Astrocyte of the spinal cord (primary cell): ENCODE measurements at regions not wholly inside any gene's neighbourhood (a gene's known extent, or its start where the extent isn't known, plus 50 kb on each side); places are given as distances from the start of the nearest gene placed in this dataset.

ENCODE experiments used
- DNase-seq: peaks from one replicate; pipeline ENCODE4 v3.0.0; 2011; ENCODE audit warnings: low read depth, low spot score
- H3K4me3 ChIP-seq: 2 replicates; pipeline ENCODE4 v1.5.1; 2011; ENCODE audit warnings: low read depth, mild to moderate bottlenecking, low read length, moderate library complexity
- in situ Hi-C: cut with HindIII; loops from 2 replicates; pipeline ENCODE4 v1.10.0; 2017; ENCODE audit warnings: low sequenced_read_pairs
- TF ChIP-seq, protein P1 (sequence below): IDR thresholded peaks from 2 replicates; pipeline ENCODE4 v1.5.1; 2012; ENCODE audit warnings: low read depth, mild to moderate bottlenecking, low read length, inconsistent platforms

DNA sequence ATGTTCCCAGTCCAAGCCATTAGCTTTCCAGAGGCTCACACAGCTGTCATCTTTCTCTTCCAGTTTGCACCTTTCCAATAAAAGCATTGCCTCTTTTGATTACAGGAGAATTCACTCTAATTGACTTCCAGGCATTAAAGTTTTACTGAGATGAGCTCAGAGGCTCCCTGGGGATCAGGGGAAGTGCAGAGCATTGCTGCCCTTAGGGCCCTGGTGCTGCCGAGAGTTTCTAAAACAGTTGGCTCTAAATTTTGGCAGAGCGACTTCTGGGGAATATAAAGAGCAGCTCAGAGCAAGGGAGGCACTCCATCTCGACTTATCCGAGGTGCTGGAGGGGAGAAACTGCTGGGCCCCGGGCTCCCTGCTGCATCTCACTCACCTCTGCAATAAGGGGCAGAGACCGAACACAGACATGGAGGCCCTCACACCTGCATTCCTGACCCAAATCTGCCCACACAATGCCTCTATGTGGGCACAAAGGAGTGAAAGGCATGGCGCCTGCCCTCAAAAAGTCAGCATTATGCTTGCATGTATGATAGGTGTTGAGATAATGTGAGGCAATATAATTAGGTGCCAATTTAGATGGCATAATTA, 61.7 kb downstream of the SCN11A start:
- no peak overlapping the region for H3K4me3 ChIP-seq
- in situ Hi-C loops = no loop called here
- TF ChIP-seq, protein P1, sequence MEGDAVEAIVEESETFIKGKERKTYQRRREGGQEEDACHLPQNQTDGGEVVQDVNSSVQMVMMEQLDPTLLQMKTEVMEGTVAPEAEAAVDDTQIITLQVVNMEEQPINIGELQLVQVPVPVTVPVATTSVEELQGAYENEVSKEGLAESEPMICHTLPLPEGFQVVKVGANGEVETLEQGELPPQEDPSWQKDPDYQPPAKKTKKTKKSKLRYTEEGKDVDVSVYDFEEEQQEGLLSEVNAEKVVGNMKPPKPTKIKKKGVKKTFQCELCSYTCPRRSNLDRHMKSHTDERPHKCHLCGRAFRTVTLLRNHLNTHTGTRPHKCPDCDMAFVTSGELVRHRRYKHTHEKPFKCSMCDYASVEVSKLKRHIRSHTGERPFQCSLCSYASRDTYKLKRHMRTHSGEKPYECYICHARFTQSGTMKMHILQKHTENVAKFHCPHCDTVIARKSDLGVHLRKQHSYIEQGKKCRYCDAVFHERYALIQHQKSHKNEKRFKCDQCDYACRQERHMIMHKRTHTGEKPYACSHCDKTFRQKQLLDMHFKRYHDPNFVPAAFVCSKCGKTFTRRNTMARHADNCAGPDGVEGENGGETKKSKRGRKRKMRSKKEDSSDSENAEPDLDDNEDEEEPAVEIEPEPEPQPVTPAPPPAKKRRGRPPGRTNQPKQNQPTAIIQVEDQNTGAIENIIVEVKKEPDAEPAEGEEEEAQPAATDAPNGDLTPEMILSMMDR = no peak
- DNase-seq = no peak

DNA sequence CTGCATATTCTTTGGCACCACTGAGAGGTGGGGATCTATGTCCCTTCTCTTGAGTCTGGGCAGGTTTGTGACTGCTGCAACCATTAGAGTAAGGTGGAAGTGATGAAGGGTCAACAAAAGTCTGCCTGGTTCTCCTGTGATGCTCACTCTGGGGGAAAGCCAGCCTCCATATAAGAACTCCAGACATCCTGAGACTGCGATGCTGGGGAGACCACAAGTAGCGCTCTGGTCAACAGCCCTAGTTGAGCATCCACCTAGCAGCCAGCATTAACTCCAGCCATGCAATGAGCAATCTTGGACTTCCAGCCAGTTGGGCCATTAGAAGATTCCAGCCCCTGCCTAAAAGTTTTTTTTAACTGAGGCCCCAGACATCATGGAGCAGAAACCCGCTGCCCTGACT, 62.8 kb downstream of the SCN11A start:
- TF ChIP-seq, protein P1 = no peak
- no peak for DNase-seq
- no peak overlapping the region for H3K4me3 ChIP-seq
- in situ Hi-C loops = no loop called here

DNA sequence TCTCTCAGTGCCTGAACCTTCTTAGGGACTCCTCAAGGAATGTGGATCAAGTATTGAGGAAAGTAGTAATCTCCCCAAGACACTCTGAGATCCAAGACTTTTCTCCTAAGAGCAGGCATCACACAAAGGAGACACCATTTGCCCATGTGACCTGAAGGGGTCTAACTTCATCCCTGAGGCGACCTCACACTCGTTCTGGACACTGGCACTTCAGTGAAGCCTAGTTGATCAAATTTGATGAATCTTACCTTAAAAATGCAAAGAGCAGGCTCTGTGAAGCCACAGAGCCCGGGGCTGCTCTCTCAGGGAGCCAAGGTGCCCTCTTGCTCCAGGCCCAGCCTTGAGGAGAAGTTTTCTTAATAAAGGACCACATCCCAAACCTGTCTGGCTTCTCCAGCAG, 64.3 kb downstream of the SCN11A start:
- H3K4me3 ChIP-seq = no peak overlapping the region
- no peak for DNase-seq
- TF ChIP-seq, protein P1 = no peak
- in situ Hi-C loops = no loop called here

DNA sequence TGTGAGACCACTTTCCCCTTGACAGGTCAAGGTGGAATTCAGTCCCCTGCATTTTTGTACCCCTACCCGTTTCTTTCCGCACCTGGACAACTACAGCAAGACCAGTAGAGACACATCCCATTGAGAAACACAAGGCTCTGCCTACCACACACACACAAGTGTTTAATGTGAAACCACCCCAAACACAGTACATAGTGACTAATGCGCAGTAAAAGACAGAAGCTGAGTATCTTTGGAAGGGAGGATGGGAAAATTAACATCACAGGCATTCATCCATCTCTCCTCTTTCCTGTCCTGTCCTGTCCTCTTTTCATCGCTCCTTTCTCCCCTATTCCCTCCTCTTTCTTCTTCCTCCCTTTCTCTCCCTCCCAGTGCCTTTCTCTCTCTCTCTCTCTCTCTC, 64.8 kb downstream of the SCN11A start:
- in situ Hi-C loops = no loop called here
- DNase-seq = no peak
- no peak overlapping the region for H3K4me3 ChIP-seq
- TF ChIP-seq, protein P1 = no peak

DNA sequence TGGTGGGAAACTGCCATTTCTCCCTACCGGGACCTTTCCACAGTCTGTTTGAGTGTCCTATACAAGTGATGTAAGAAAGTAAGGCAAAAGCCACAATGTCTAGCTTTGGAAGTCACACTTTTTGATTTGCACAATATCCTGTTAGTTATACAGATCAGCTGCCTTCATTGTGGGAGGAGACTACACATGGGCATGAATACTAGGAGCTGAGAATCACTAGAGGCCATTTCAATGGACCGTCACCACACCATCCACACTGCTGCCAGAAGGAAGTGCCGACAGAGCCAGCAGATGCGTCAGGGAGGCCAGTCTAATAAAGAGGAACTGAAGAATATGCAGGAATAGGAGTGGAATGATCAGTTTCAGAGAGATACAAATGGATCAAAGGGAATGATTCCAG, 65.8 kb downstream of the SCN11A start:
- no peak for DNase-seq
- in situ Hi-C loops = no loop called here
- no peak overlapping the region for H3K4me3 ChIP-seq
- TF ChIP-seq, protein P1 = no peak

DNA sequence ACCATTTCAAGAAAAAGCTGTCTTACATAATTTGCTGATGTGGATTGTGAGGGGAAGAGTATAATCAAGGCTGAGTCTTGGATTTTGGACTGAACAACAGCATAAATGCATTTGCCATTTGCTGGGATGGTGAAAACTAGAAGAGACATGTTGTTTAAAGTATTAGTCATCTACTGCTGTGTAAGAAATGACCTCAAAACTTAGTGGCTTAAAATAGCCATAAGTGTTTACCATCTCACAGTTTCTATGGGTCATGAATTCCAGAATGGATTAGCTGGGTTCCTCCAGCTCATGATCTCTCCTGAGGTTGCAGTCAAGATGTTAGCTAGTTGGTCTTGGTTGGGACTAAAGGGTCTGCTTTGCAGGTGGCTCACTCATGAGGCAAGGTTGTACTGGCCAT, 66.2 kb downstream of the SCN11A start:
- in situ Hi-C loops = no loop called here
- peak; percentile 64 for DNase-seq
- no peak overlapping the region for H3K4me3 ChIP-seq
- TF ChIP-seq, protein P1 = no peak

DNA sequence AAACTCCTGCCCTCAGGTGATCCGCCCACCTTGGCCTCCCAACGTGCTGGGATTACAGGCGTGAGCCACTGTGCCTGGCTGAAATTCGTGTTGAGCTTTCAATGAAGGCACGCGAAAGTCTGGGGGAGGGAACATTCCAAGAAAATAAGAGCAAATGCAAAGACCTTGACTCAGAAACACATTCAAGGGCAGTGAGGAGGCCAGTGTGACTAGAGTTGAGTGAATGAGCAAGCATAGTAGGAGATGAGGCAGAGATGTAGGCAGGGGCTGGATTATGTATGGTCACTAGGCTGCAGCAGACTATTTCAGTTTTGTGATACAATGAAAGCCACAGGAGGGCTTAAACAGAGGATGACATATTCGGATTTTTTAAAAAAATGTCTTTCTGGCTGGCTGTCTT, 67.0 kb downstream of the SCN11A start:
- no peak for DNase-seq
- TF ChIP-seq, protein P1 = no peak
- no peak overlapping the region for H3K4me3 ChIP-seq
- in situ Hi-C loops = no loop called here
